ENCODE measurements at regions not wholly inside any gene's neighbourhood (a gene's known extent, or its start where the extent isn't known, plus 50 kb on each side); places are given as distances from the start of the nearest gene placed in this dataset.

GRCh38 chr10:78455236-78455635 is 421.6 kb downstream of the RPS24 start:
- H3K36me3 ChIP-seq (ENCODE audit: control insufficient read depth, insufficient read depth, low read length): no peaks in the 10 kb centered on the region
- no peaks in the 10 kb centered on the region for H3K27me3 ChIP-seq (ENCODE audit: control insufficient read depth, insufficient read depth, low read length)
- 100% methylated on average over 2 of the region's 8 CpGs for WGBS (ENCODE audit: insufficient coverage, low lambda C conversion rate)
- no peak overlapping the region for H3K27ac ChIP-seq (ENCODE audit: low read length)
- DNase-seq: no peak
- no peak overlapping the region for H3K4me3 ChIP-seq (ENCODE audit: low read length)
- H3K4me1 ChIP-seq (ENCODE audit: control insufficient read depth, insufficient read depth, low read length): peaks cover 23% of the 10 kb centered on the region
- H3K9me3 ChIP-seq (ENCODE audit: control insufficient read depth, low read depth, low read length): no peaks in the 10 kb centered on the region

GRCh38 chr10:78455811-78456210 is 422.1 kb downstream of the RPS24 start:
- H3K4me1 ChIP-seq (ENCODE audit: control insufficient read depth, insufficient read depth, low read length): peaks cover 23% of the 10 kb centered on the region
- DNase-seq: no peak

GRCh38 chr10:78456649-78457400 is 423.2 kb downstream of the RPS24 start:
- H3K36me3 ChIP-seq (ENCODE audit: control insufficient read depth, insufficient read depth, low read length): no peaks in the 10 kb centered on the region
- H3K27ac ChIP-seq (ENCODE audit: low read length): no peak overlapping the region
- no peak overlapping the region for H3K4me3 ChIP-seq (ENCODE audit: low read length)
- no peaks in the 10 kb centered on the region for H3K27me3 ChIP-seq (ENCODE audit: control insufficient read depth, insufficient read depth, low read length)
- no peaks in the 10 kb centered on the region for H3K9me3 ChIP-seq (ENCODE audit: control insufficient read depth, low read depth, low read length)
- peaks cover 18% of the 10 kb centered on the region for H3K4me1 ChIP-seq (ENCODE audit: control insufficient read depth, insufficient read depth, low read length)
- 100% methylated on average over 1 of the region's 13 CpGs for WGBS (ENCODE audit: insufficient coverage, low lambda C conversion rate)
- no peak for DNase-seq

More at GRCh38 chr10:78455811-78456210, 422.1 kb downstream of the RPS24 start:
- 95% methylated on average over 4 of the region's 9 CpGs for WGBS (ENCODE audit: insufficient coverage, low lambda C conversion rate)
- Histone ChIP-seq H3K9me3 (ENCODE audit: control insufficient read depth, low read depth, low read length) (no peaks in the 10 kb centered on the region), H3K4me3 (ENCODE audit: low read length) (no peak overlapping the region), H3K27ac (ENCODE audit: low read length) (no peak overlapping the region), H3K36me3 (ENCODE audit: control insufficient read depth, insufficient read depth, low read length) (no peaks in the 10 kb centered on the region), H3K27me3 (ENCODE audit: control insufficient read depth, insufficient read depth, low read length) (no peaks in the 10 kb centered on the region)

GRCh38 chr10:78457804-78458482 is 424.3 kb downstream of the RPS24 start:
- H3K27ac ChIP-seq (ENCODE audit: low read length): no peak overlapping the region
- H3K4me3 ChIP-seq (ENCODE audit: low read length): no peak overlapping the region
- no peaks in the 10 kb centered on the region for H3K9me3 ChIP-seq (ENCODE audit: control insufficient read depth, low read depth, low read length)
- no peaks in the 10 kb centered on the region for H3K27me3 ChIP-seq (ENCODE audit: control insufficient read depth, insufficient read depth, low read length)
- peaks cover 20% of the 10 kb centered on the region for H3K4me1 ChIP-seq (ENCODE audit: control insufficient read depth, insufficient read depth, low read length)
- no peaks in the 10 kb centered on the region for H3K36me3 ChIP-seq (ENCODE audit: control insufficient read depth, insufficient read depth, low read length)
- no CpG with 5 or more reads among the region's 8 CpGs for WGBS (ENCODE audit: insufficient coverage, low lambda C conversion rate)
- DNase-seq: no peak

GRCh38 chr10:78458983-78459638 is 425.4 kb downstream of the RPS24 start:
- 42% methylated on average over 2 of the region's 3 CpGs for WGBS (ENCODE audit: insufficient coverage, low lambda C conversion rate)
- Histone ChIP-seq H3K36me3 (ENCODE audit: control insufficient read depth, insufficient read depth, low read length) (no peaks in the 10 kb centered on the region), H3K4me1 (ENCODE audit: control insufficient read depth, insufficient read depth, low read length) (peaks cover 20% of the 10 kb centered on the region), H3K27me3 (ENCODE audit: control insufficient read depth, insufficient read depth, low read length) (no peaks in the 10 kb centered on the region), H3K4me3 (ENCODE audit: low read length) (no peak overlapping the region), H3K27ac (ENCODE audit: low read length) (peak overlapping the region; percentile 19), H3K9me3 (ENCODE audit: control insufficient read depth, low read depth, low read length) (no peaks in the 10 kb centered on the region)
- peak; percentile 60 to 82 for DNase-seq

- H3K36me3 ChIP-seq (ENCODE audit: control insufficient read depth, insufficient read depth, low read length): no peaks in the 10 kb centered on the region
- H3K27me3 ChIP-seq (ENCODE audit: control insufficient read depth, insufficient read depth, low read length): no peaks in the 10 kb centered on the region
- H3K4me1 ChIP-seq (ENCODE audit: control insufficient read depth, insufficient read depth, low read length): peaks cover 20% of the 10 kb centered on the region
- no peaks in the 10 kb centered on the region for H3K9me3 ChIP-seq (ENCODE audit: control insufficient read depth, low read depth, low read length)
- no CpG with 5 or more reads among the region's 3 CpGs for whole genome bisulfite sequencing (ENCODE audit: insufficient coverage, low lambda C conversion rate)
- no peak for DNase-seq
- H3K4me3 ChIP-seq (ENCODE audit: low read length): no peak overlapping the region
- peak overlapping the region; percentile 19 for H3K27ac ChIP-seq (ENCODE audit: low read length)
Observed at GRCh38 chr10:78459639-78460037, 426.0 kb downstream of the RPS24 start.

- Histone ChIP-seq H3K36me3 (ENCODE audit: control insufficient read depth, insufficient read depth, low read length) (no peaks in the 10 kb centered on the region), H3K27ac (ENCODE audit: low read length) (no peak overlapping the region), H3K9me3 (ENCODE audit: control insufficient read depth, low read depth, low read length) (no peaks in the 10 kb centered on the region), H3K27me3 (ENCODE audit: control insufficient read depth, insufficient read depth, low read length) (no peaks in the 10 kb centered on the region), H3K4me1 (ENCODE audit: control insufficient read depth, insufficient read depth, low read length) (peaks cover 25% of the 10 kb centered on the region), H3K4me3 (ENCODE audit: low read length) (no peak overlapping the region)
- no peak for DNase-seq
Observed at GRCh38 chr10:78460204-78460603, 426.5 kb downstream of the RPS24 start.

GRCh38 chr10:78461333-78461732 is 427.7 kb downstream of the RPS24 start:
- peaks cover 25% of the 10 kb centered on the region for H3K4me1 ChIP-seq (ENCODE audit: control insufficient read depth, insufficient read depth, low read length)
- no peaks in the 10 kb centered on the region for H3K9me3 ChIP-seq (ENCODE audit: control insufficient read depth, low read depth, low read length)
- H3K4me3 ChIP-seq (ENCODE audit: low read length): no peak overlapping the region
- DNase-seq: no peak
- H3K36me3 ChIP-seq (ENCODE audit: control insufficient read depth, insufficient read depth, low read length): no peaks in the 10 kb centered on the region
- no peak overlapping the region for H3K27ac ChIP-seq (ENCODE audit: low read length)
- WGBS (ENCODE audit: insufficient coverage, low lambda C conversion rate): no CpG with 5 or more reads among the region's 4 CpGs
- no peaks in the 10 kb centered on the region for H3K27me3 ChIP-seq (ENCODE audit: control insufficient read depth, insufficient read depth, low read length)

- H3K4me1 ChIP-seq (ENCODE audit: control insufficient read depth, insufficient read depth, low read length): peaks cover 25% of the 10 kb centered on the region
Observed at GRCh38 chr10:78462176-78462575, 428.5 kb downstream of the RPS24 start.

GRCh38 chr10:78462726-78463228 is 429.1 kb downstream of the RPS24 start:
- H3K27ac ChIP-seq (ENCODE audit: low read length): no peak overlapping the region
- peaks cover 21% of the 10 kb centered on the region for H3K4me1 ChIP-seq (ENCODE audit: control insufficient read depth, insufficient read depth, low read length)
- no CpG with 5 or more reads among the region's 7 CpGs for WGBS (ENCODE audit: insufficient coverage, low lambda C conversion rate)
- H3K36me3 ChIP-seq (ENCODE audit: control insufficient read depth, insufficient read depth, low read length): no peaks in the 10 kb centered on the region
- no peaks in the 10 kb centered on the region for H3K27me3 ChIP-seq (ENCODE audit: control insufficient read depth, insufficient read depth, low read length)
- no peak for DNase-seq
- H3K4me3 ChIP-seq (ENCODE audit: low read length): no peak overlapping the region
- no peaks in the 10 kb centered on the region for H3K9me3 ChIP-seq (ENCODE audit: control insufficient read depth, low read depth, low read length)

More at GRCh38 chr10:78462176-78462575, 428.5 kb downstream of the RPS24 start:
- Histone ChIP-seq H3K27ac (ENCODE audit: low read length) (no peak overlapping the region), H3K36me3 (ENCODE audit: control insufficient read depth, insufficient read depth, low read length) (no peaks in the 10 kb centered on the region), H3K9me3 (ENCODE audit: control insufficient read depth, low read depth, low read length) (no peaks in the 10 kb centered on the region), H3K4me3 (ENCODE audit: low read length) (no peak overlapping the region), H3K27me3 (ENCODE audit: control insufficient read depth, insufficient read depth, low read length) (no peaks in the 10 kb centered on the region)
- no peak for DNase-seq
- WGBS (ENCODE audit: insufficient coverage, low lambda C conversion rate): 100% methylated on average over 1 of the region's 4 CpGs
